ENCODE measurements at regions not wholly inside any gene's neighbourhood (a gene's known extent, or its start where the extent isn't known, plus 50 kb on each side); places are given as distances from the start of the nearest gene placed in this dataset.

DNA sequence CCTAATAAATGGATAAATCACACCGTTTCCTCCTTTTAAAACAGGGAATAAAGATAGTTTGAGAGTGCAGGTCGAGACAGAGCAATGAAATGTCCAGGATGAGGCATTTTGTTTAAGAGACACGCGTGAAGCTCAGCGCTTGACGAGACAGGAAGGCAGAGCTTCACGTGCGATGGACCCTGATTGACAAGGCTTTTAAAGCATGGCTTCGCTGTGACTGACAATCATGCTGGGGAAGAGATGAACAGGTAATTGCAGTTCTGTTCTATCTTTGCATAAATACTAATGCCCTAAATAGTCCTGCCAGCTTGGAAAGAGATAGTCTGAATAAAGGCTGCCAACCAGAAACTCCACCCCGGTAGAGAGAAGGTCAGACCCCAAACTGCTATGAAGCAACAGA lies 442.3 kb upstream of the PFKP start:
- DNase-seq, result no peak
- H3K36me3 ChIP-seq, result no peaks in the 10 kb centered on the region
- no peaks in the 10 kb centered on the region for H3K27me3 ChIP-seq
- no peak overlapping the region for H3K27ac ChIP-seq
- H3K9me3 ChIP-seq, result no peaks in the 10 kb centered on the region
- no peak overlapping the region for H3K4me3 ChIP-seq
- no peak for ATAC-seq
- intact Hi-C loops (cut with DNase I), result no loop called here
- TF ChIP-seq, protein P1, sequence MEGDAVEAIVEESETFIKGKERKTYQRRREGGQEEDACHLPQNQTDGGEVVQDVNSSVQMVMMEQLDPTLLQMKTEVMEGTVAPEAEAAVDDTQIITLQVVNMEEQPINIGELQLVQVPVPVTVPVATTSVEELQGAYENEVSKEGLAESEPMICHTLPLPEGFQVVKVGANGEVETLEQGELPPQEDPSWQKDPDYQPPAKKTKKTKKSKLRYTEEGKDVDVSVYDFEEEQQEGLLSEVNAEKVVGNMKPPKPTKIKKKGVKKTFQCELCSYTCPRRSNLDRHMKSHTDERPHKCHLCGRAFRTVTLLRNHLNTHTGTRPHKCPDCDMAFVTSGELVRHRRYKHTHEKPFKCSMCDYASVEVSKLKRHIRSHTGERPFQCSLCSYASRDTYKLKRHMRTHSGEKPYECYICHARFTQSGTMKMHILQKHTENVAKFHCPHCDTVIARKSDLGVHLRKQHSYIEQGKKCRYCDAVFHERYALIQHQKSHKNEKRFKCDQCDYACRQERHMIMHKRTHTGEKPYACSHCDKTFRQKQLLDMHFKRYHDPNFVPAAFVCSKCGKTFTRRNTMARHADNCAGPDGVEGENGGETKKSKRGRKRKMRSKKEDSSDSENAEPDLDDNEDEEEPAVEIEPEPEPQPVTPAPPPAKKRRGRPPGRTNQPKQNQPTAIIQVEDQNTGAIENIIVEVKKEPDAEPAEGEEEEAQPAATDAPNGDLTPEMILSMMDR (IDR thresholded peaks at IDR 0.05), result no peak
- H3K4me1 ChIP-seq, result no peaks in the 10 kb centered on the region

DNA sequence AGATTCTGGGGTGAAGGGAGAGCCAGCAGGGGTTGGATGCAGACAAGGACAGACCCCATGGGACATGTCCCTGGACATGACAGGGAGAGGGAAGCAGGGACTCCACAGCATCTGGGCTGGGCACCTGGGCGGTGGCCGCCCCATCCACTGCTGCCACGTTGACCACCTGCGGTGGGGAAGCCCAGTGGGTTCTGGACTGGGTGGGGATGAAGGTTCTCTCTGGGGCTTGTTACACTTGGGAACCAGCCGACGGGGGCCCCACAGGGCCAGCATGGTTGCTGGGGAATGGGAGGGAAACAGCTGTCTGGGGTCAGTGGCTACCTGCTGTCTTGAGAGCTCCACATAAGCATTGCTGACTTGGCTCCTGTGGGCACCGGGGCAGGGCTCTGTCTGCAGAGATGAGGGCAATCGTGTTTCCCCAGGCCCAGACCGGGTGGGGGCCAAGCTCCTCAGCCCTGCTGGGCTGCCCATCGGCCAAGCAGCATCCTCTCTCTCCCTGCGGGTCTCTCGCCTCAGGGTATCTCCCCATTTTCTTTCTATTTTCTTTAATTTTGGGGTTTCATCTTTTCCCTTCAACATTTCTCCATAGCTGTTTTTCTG lies 443.6 kb upstream of the PFKP start:
- TF ChIP-seq, protein P1 (IDR thresholded peaks at IDR 0.05), result no peak
- H3K4me1 ChIP-seq, result no peaks in the 10 kb centered on the region
- DNase-seq, result no peak
- no peaks in the 10 kb centered on the region for H3K36me3 ChIP-seq
- no peaks in the 10 kb centered on the region for H3K27me3 ChIP-seq
- intact Hi-C loops (cut with DNase I), result no loop called here
- H3K9me3 ChIP-seq, result no peaks in the 10 kb centered on the region
- no peak for ATAC-seq
- H3K4me3 ChIP-seq, result no peak overlapping the region
- H3K27ac ChIP-seq, result no peak overlapping the region

DNA sequence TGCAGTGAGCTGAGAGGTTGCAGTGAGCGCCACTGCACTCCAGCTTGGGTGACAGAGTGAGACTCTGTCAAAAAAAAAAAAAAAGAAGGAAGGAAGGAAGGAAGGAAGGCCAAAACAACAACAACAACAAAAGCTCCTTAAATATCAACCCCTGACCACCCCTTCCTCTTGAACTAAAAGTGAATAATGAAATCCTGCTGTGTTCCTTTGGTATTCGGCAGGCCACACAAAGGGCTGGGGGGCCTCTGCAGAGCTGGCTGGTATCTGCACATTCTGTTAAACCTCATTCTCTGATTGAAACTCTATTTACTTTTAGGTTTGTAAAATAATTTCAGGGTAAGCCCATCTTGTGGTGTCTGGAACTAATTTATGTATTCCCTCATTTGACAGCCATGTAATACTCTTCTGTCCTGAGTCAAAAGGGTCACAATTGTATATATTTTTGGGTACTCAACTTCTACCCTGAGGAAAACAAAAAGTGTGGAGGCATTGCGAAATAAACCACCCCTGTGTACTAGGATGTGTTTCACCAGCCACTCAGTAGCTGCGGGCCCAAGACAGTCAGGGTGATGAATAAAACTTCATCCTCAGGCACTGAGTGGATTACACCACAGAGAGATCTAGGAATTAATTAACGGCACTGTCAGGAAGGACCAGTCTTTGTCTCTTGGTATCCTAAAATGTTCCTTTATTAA lies 446.4 kb upstream of the PFKP start:
- no peaks in the 10 kb centered on the region for H3K36me3 ChIP-seq
- TF ChIP-seq, protein P1 (IDR thresholded peaks at IDR 0.05), result no peak
- intact Hi-C loops (cut with DNase I), result no loop called here
- DNase-seq, result no peak
- no peak overlapping the region for H3K27ac ChIP-seq
- no peak overlapping the region for H3K4me3 ChIP-seq
- no peaks in the 10 kb centered on the region for H3K9me3 ChIP-seq
- no peak for ATAC-seq
- H3K4me1 ChIP-seq, result no peaks in the 10 kb centered on the region
- no peaks in the 10 kb centered on the region for H3K27me3 ChIP-seq

DNA sequence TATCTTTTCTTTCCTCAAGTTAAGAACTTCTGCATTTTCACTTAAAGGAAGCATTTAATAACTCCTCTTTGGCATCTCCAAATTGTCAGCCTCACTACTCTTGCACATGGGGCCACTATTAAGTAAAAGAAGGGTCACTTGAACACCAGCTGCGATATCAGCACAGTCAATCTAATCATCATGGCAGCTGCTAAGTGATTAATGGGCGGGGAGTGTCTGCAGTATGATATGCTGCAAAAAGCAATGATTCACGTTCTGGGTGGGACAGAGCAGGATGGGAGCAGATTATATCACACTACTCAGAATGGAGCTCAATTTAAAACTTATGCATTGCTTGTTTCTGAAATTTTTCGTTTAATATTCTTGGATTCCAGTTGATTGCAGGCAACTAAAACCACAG lies 447.4 kb upstream of the PFKP start:
- H3K4me3 ChIP-seq, result no peak overlapping the region
- TF ChIP-seq, protein P1 (IDR thresholded peaks at IDR 0.05), result no peak
- H3K9me3 ChIP-seq, result no peaks in the 10 kb centered on the region
- no peak overlapping the region for H3K27ac ChIP-seq
- intact Hi-C loops (cut with DNase I), result no loop called here
- DNase-seq (no peak), ATAC-seq (no peak)
- H3K27me3 ChIP-seq, result no peaks in the 10 kb centered on the region
- H3K36me3 ChIP-seq, result no peaks in the 10 kb centered on the region
- no peaks in the 10 kb centered on the region for H3K4me1 ChIP-seq

DNA sequence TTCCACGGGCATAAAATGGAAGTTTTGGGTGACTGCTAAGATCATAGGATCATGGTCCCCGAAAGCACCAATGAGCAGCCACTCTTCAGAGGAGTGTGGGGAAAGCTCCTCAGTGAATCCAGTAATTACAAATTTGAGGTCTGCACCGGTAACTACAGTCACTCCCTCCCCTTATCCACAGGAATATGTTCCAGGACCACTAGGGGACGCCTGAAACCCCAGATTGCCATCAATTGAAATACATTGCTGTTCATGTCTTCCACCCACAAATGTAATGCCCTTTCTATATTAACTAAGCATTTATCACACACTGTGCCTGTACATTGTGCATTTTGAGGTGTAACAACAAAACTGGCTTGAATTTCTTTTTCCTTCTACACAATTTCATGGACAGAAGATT lies 447.9 kb upstream of the PFKP start:
- intact Hi-C loops (cut with DNase I), result no loop called here
- H3K9me3 ChIP-seq, result no peaks in the 10 kb centered on the region
- ATAC-seq (no peak), DNase-seq (no peak)
- no peaks in the 10 kb centered on the region for H3K4me1 ChIP-seq
- TF ChIP-seq, protein P1 (IDR thresholded peaks at IDR 0.05), result no peak
- H3K27ac ChIP-seq, result no peak overlapping the region
- no peaks in the 10 kb centered on the region for H3K36me3 ChIP-seq
- no peak overlapping the region for H3K4me3 ChIP-seq
- H3K27me3 ChIP-seq, result no peaks in the 10 kb centered on the region

All from upper lobe of right lung (tissue), 1 donor.